ENCODE measurements at regions not wholly inside any gene's neighbourhood (a gene's known extent, or its start where the extent isn't known, plus 50 kb on each side); places are given as distances from the start of the nearest gene placed in this dataset.

DNA sequence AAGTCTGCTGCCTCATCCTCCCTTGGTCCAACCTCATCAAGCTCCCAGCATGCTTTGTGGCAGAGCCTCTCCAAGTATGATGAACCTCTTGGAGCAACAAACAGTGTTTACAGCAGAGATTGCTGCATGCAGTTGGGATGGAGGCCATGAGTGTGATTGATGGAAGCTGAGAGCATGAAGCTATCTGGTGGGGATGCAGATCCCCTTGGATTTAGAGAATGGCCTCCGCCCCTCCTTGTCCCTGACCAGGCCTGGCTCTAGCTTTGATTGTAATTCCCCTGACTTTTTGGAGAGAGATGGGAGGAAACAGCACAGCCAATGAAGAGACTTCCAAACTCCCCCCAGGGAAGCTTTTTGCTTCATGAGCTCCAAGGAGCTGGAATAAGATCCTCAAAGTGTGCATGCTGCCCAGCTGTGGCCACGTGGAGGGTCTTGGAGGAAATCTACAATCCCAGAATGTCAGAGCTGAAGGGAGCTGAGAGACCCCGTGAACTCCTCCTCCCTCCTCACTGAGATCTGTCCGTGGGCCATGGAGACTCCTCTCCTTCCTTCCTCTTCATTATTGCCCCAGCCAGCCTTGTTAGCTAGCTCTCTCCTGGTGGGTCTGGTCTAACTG lies 165.3 kb upstream of the USP24 start:
- DNase-seq (ENCODE audit: extremely low spot score), result peak; percentile 94
- H3K27me3 ChIP-seq, result no peaks in the 10 kb centered on the region
- no peaks in the 10 kb centered on the region for H3K36me3 ChIP-seq
- TF ChIP-seq, protein P1, sequence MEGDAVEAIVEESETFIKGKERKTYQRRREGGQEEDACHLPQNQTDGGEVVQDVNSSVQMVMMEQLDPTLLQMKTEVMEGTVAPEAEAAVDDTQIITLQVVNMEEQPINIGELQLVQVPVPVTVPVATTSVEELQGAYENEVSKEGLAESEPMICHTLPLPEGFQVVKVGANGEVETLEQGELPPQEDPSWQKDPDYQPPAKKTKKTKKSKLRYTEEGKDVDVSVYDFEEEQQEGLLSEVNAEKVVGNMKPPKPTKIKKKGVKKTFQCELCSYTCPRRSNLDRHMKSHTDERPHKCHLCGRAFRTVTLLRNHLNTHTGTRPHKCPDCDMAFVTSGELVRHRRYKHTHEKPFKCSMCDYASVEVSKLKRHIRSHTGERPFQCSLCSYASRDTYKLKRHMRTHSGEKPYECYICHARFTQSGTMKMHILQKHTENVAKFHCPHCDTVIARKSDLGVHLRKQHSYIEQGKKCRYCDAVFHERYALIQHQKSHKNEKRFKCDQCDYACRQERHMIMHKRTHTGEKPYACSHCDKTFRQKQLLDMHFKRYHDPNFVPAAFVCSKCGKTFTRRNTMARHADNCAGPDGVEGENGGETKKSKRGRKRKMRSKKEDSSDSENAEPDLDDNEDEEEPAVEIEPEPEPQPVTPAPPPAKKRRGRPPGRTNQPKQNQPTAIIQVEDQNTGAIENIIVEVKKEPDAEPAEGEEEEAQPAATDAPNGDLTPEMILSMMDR (IDR thresholded peaks at IDR 0.05), result no peak
- TF ChIP-seq POLR2AphosphoS5 (IDR thresholded peaks at IDR 0.05) (peak; percentile 34 to 58), POLR2A (IDR thresholded peaks at IDR 0.05; ENCODE audit: low read depth) (no peak)
- H3K27ac ChIP-seq (replicated peaks in 1 of 4), result peak overlapping the region; percentile 11 to 52 (median 32)
- H3K9me3 ChIP-seq, result no peaks in the 10 kb centered on the region
- intact Hi-C loops (cut with DNase I), result no loop called here
- H3K4me3 ChIP-seq, result no peak overlapping the region
- 86% methylated on average over 4 of the region's 4 CpGs for WGBS
- H3K4me1 ChIP-seq, result peaks cover 0 to 19% (median 15%) of the 10 kb centered on the region in 4 donors

DNA sequence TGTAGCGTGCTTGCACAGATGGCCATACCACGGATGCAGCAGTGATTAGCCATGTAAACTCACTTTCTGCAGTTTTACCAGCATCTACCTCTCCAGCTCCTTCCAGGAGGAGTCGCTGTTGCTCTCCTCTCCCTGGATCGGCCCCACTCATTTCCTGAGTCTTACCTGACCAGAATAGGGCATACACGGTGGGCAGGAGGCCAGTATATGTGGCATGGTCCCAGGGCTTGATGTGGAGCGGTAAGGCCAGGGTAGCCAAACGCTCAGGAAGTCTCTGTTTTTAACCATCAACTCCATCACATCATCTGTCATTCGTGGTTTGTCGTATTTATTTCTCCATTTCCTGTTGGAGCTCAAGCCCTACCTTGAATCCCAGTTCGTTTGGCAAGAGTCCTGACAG lies 163.4 kb upstream of the USP24 start:
- DNase-seq (ENCODE audit: extremely low spot score), result peak; percentile 86
- intact Hi-C loops (cut with DNase I), result loop anchor here (5.0 kb wide), 2 partner anchors 344 to 1204 kb away; no protein-coding TSS in a partner anchor

DNA sequence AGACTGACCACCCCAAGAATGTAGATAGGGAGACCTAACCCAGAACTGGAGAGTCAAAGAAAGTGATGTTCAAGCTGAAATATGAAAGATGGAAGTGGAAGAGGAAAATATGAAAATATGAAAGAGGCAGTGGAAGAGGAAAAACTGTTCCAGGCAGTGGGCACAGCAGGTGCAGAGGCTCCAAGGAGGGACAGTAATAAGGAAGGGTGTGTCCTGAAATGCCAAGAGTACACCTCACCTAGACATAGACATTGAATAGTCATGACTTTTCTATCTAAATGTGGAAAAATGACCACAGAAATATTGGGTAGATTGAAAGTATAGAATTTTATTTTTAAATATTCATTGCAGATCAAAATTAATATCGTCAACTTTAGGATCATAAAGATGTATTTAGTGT lies 161.7 kb upstream of the USP24 start:
- Histone ChIP-seq H3K4me1 (peaks cover 0 to 15% (median 9%) of the 10 kb centered on the region in 4 donors), H3K36me3 (no peaks in the 10 kb centered on the region), H3K9me3 (no peaks in the 10 kb centered on the region), H3K27ac (replicated peaks in 1 of 4) (no peak overlapping the region), H3K27me3 (no peaks in the 10 kb centered on the region), H3K4me3 (no peak overlapping the region)
- no peak for DNase-seq (ENCODE audit: extremely low spot score)
- 100% methylated on average over 1 of the region's 1 CpG for WGBS
- TF ChIP-seq POLR2AphosphoS5 (IDR thresholded peaks at IDR 0.05), result no peak
- TF ChIP-seq, protein P1 (IDR thresholded peaks at IDR 0.05), result no peak
- TF ChIP-seq EP300 (IDR thresholded peaks at IDR 0.05), result no peak
- TF ChIP-seq POLR2A (IDR thresholded peaks at IDR 0.05; ENCODE audit: low read depth), result no peak
- intact Hi-C loops (cut with DNase I), result loop anchor here (5.0 kb wide), 2 partner anchors 345 to 1205 kb away; no protein-coding TSS in a partner anchor

More for the DNA sequence above, 163.4 kb upstream of the USP24 start:
- Histone ChIP-seq H3K9me3 (no peaks in the 10 kb centered on the region), H3K4me3 (no peak overlapping the region), H3K27ac (replicated peaks in 1 of 4) (no peak overlapping the region), H3K36me3 (no peaks in the 10 kb centered on the region), H3K4me1 (peaks cover 0 to 26% (median 19%) of the 10 kb centered on the region in 4 donors), H3K27me3 (no peaks in the 10 kb centered on the region)
- 53% methylated on average over 10 of the region's 10 CpGs for WGBS
- TF ChIP-seq POLR2AphosphoS5 (IDR thresholded peaks at IDR 0.05), result no peak
- TF ChIP-seq, protein P1 (IDR thresholded peaks at IDR 0.05), result peak; percentile 44 to 59 (median 45)
- TF ChIP-seq EP300 (IDR thresholded peaks at IDR 0.05), result no peak
- no peak for TF ChIP-seq POLR2A (IDR thresholded peaks at IDR 0.05; ENCODE audit: low read depth)

DNA sequence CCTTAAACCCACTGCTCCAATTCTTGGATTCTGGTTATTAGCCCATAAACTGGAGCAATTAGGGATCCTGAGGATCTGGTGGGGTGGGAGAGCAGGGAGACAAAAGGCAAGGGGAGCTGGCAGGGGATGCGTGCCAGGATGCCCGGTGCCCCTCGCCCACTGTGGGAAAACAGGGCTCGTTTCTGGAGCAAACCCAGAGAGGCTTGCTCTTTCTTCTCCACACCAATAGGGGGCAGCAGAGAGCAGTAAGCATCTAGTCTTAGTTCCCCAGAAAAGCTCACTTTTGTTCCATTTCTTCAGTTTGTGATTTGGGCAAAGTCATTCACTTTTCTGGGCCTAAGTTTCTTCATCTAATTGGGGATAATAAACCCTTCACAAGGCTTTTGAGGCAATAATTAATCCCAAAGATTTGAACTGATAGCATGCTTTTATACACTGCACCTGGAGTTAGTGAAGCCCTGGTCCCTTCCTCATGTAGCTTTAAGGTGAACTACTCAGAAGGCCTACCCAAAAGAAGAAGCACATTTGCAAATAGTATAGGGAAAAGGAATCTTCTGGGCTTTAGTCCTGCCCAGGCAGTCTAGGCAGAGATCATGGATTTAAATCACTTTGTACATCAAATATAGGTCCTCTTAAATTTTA lies 160.6 kb upstream of the USP24 start:
- peak overlapping the region; percentile 3 to 57 (median 44) for H3K27ac ChIP-seq (replicated peaks in 1 of 4)
- DNase-seq (ENCODE audit: extremely low spot score), result peak; percentile 84
- H3K4me1 ChIP-seq, result peaks cover 0 to 15% (median 9%) of the 10 kb centered on the region in 4 donors
- 18% methylated on average over 4 of the region's 4 CpGs for WGBS
- H3K9me3 ChIP-seq, result no peaks in the 10 kb centered on the region
- intact Hi-C loops (cut with DNase I), result loop anchor here (5.0 kb wide), 2 partner anchors 347 to 1207 kb away; no protein-coding TSS in a partner anchor
- H3K27me3 ChIP-seq, result no peaks in the 10 kb centered on the region
- H3K4me3 ChIP-seq, result no peak overlapping the region
- H3K36me3 ChIP-seq, result no peaks in the 10 kb centered on the region
- TF ChIP-seq, protein P1 (IDR thresholded peaks at IDR 0.05), result peak; percentile 80 to 96 (median 94)
- TF ChIP-seq POLR2A (IDR thresholded peaks at IDR 0.05; ENCODE audit: low read depth), result no peak
